GM19395 (cell line): ENCODE measurements at regions not wholly inside any gene's neighbourhood (a gene's known extent, or its start where the extent isn't known, plus 50 kb on each side); places are given as distances from the start of the nearest gene placed in this dataset.
A peak's percentile ranks its signal among the peaks of the same experiment; 100 is the strongest.
"Not testable (repeated sequence)": the region's sequence is repeated elsewhere in the genome, so short reads cannot be mapped to it uniquely, and the experiment has no call there.

Source experiments
- ATAC-seq: cut with Tn5 transposase; IDR thresholded peaks from one replicate; pipeline ENCODE4 v1.9.1; 2021; ENCODE audit warnings: mild to moderate bottlenecking, moderate library complexity; ENCODE audit not compliant: unreplicated experiment

GRCh38 chr17:56688151-56688550, 94.7 kb downstream of the NOG start:
- ATAC-seq = no peak

GRCh38 chr17:56690441-56691291, 97.2 kb downstream of the NOG start:
- ATAC-seq = no peak

- ATAC-seq = no peak
Observed at GRCh38 chr17:56694825-56695224, 101.3 kb downstream of the NOG start.

GRCh38 chr17:56697190-56697589, 103.7 kb downstream of the NOG start:
- no peak for ATAC-seq

GRCh38 chr17:56699186-56699894, 105.8 kb downstream of the NOG start:
- ATAC-seq = no peak

- no peak for ATAC-seq
Observed at GRCh38 chr17:56700919-56701420, 107.5 kb downstream of the NOG start.

DNA sequence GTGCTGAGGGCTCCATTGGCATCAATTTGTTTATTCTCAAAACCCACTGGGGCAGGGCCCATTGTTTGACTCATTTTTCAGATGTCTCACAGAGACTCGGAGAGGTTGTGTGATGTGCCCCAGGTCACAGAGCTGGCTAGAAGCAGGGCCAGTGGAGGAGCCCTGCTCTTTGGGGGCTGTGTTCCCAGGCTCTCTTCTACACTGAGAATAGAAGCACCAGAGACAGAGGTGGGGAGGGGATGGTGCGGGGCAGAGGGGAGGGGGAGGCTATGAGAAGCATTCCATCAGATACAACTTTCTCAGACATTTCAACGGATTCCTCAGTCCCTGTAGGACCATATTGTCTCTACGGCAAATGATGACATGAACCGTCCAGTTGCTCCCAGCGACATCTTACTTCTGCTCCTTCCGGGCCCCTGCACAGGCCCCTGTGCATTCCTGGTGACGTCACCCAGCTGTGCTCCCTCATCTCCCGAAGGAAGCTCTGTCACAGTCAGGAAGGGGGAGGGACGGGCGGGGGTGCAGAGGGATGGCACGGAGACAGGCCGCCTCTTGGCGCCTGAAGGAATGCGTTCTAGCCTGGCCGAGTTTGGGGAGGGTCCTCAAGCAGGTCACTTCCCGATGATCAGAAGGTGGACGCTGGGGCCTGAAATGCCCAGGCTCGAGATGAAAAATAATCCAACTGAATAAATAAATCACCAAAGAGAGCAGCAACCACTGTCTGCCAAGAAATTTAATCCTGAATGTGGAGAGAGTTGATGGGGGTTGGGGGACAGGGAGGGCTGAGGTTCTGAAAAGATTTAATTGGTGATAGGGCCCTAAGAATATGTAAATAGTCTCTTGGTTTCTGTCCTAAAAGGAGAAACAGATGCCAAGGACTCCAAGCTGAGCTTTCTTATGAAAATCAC, 114.1 kb downstream of the NOG start:
- ATAC-seq = no peak

DNA sequence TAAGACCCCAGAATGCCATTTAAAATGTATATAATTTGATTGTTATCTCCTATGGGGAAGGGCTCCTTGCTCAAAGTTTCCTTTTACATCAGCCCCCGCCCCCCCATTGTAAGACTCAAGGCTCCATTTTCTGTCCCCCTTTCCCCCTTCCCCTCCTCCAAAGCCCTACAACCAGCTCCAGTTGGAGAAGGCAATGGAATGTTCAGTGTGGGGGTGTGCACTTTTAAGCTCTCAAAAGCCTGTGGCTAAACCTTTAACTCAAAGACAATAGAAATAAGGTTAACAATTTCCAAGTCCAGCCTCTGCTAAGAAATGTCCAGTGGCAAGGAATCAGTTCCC, 114.7 kb downstream of the NOG start:
- ATAC-seq = no peak

GRCh38 chr17:56708670-56709410, 115.3 kb downstream of the NOG start:
- ATAC-seq = no peak

DNA sequence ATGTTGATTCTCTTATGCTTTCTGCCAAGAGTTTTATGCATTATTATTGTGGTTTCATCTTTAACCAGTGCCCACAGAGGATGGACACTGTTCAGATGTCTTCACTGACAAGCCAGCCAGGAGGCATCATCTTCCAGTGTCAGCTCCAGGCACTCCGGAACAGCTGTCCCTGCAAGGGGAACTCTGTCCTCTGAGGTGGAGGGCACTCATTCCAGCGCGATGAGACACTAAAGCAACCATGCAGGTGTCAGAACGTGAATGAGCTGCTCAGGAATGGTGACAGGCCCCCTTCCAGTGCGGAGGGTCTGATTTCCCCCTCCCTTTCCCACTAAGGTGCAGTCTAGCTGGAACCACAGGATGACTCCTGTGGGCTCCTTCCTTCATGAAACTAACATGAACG, 117.5 kb downstream of the NOG start:
- ATAC-seq = no peak

- ATAC-seq = peak; percentile 95
Observed at GRCh38 chr17:56715613-56716357, 117.9 kb downstream of the C17orf67 start.

GRCh38 chr17:56717471-56717870, 116.2 kb downstream of the C17orf67 start:
- ATAC-seq = no peak

- no peak for ATAC-seq
Observed at GRCh38 chr17:56718515-56718914, 115.2 kb downstream of the C17orf67 start.

GRCh38 chr17:56723421-56723820, 110.3 kb downstream of the C17orf67 start:
- no peak for ATAC-seq

GRCh38 chr17:56724664-56725063, 109.1 kb downstream of the C17orf67 start:
- ATAC-seq = no peak

DNA sequence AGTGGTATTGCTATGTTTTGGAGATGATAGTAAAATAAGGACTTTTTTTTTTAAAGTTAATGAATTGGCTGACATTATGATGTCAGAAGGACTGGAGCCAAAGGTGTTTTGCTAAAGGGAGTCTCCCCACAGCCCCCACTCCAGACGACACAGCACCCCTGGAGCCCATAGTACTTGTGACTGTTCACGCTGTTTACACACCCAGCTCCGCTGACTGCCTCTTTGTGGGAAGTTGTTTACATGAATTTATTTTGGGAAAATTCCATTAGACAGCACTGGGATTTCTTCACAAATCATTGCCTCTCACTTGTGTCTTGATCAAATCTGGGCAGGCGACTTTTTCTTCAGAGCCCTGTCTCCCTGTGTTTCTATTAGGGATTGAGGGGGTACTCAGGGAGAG, 108.6 kb downstream of the C17orf67 start:
- ATAC-seq = no peak

DNA sequence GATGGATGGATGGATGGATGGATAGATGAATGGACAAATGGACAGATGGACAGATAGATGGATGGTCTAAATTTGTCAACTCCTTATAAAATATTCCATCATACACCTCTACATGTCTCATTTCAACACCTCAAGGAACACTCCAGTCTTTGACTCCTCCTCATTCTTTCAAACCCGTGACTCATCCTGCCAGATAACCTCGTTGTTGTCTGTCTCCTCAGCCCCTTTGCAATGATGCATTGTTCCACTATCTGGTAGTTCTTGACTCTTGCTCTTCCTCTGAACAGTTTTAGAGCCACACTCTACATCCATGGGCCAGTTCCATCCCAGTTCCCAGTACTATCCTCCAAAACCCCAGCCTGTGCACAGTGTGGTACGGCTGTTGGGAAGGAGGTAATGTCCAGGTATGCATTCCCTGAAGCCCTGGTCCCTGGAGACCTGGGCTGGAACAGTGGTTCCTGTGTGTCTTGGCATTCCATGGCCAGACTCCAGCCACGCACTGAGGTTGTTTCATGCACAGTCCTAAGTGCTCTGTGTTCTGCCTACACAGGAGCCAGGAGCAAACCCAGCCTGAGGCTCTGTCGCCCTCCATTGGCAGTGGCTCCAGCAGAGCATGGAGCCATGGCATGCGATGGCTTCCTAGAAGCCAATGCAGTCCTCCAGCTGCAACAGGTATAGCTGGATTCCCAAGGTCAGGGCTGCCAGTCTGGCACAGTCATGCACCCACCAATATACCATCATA, 105.7 kb downstream of the C17orf67 start:
- no peak for ATAC-seq

GRCh38 chr17:56731096-56731495, 102.6 kb downstream of the C17orf67 start:
- not testable (repeated sequence) for ATAC-seq

GRCh38 chr17:56733833-56734232, 99.9 kb downstream of the C17orf67 start:
- no peak for ATAC-seq
